Neural cell (in vitro differentiated cells): ENCODE measurements at regions not wholly inside any gene's neighbourhood (a gene's known extent, or its start where the extent isn't known, plus 50 kb on each side); places are given as distances from the start of the nearest gene placed in this dataset.

Source experiments
- H2AFZ ChIP-seq: fragments of 200-600, 300-800 bp; sonication (generic), shearing (Covaris generic); 2 replicates; pipeline ENCODE4 v1.6.0; 2014; ENCODE audit warnings: low read depth, mild to moderate bottlenecking, antibody characterized with exemption, low read length, moderate library complexity
- H3F3A ChIP-seq: fragments of 200-600 bp; shearing (Covaris generic); 2 replicates; pipeline ENCODE4 v1.6.1; 2016; ENCODE audit warnings: mild to moderate bottlenecking, moderate library complexity, mixed read lengths, antibody characterized with exemption, low read length; ENCODE audit not compliant: insufficient read depth, poor library complexity, severe bottlenecking
- H3K27ac ChIP-seq: fragments of 200-600, 300-800 bp; sonication (generic), shearing (Covaris generic); 2 replicates; pipeline ENCODE4 v1.5.1; 2014; ENCODE audit warnings: mild to moderate bottlenecking, low read length, moderate library complexity
- H3K27me3 ChIP-seq: fragments of 300-800, 200-600 bp; sonication (generic), shearing (Covaris generic); 2 replicates; pipeline ENCODE4 v1.6.0; 2014; ENCODE audit warnings: mild to moderate bottlenecking, low read depth, low read length, moderate library complexity; ENCODE audit not compliant: insufficient read depth
- H3K36me3 ChIP-seq: fragments of 300-800, 200-600 bp; sonication (generic), shearing (Covaris generic); 2 replicates; pipeline ENCODE4 v1.5.1; 2014; ENCODE audit warnings: mild to moderate bottlenecking, antibody characterized with exemption, low read length, moderate library complexity; ENCODE audit not compliant: insufficient read depth
- H3K4me2 ChIP-seq: fragments of 300-800, 200-600 bp; sonication (generic), shearing (Covaris generic); 2 replicates; pipeline ENCODE4 v1.6.0; 2014; ENCODE audit warnings: mild to moderate bottlenecking, low read length
- H3K4me3 ChIP-seq: fragments of 300-800, 200-600 bp; sonication (generic), shearing (Covaris generic); 2 replicates; pipeline ENCODE4 v1.5.1; 2014; ENCODE audit warnings: mild to moderate bottlenecking, low read length, moderate library complexity
- H3K79me2 ChIP-seq: fragments of 200-600 bp; shearing (Covaris generic); replicated peaks from 2 replicates; pipeline ENCODE4 v1.6.0; 2014; ENCODE audit warnings: mild to moderate bottlenecking, low read length, moderate library complexity; ENCODE audit not compliant: insufficient read depth
- H3K9ac ChIP-seq: fragments of 300-800, 200-600 bp; sonication (generic), shearing (Covaris generic); 2 replicates; pipeline ENCODE4 v1.6.1; 2016; ENCODE audit warnings: mild to moderate bottlenecking, low read length, mixed read lengths
- H3K9me2 ChIP-seq: fragments of 200-600 bp; shearing (Covaris generic); 2 replicates; pipeline ENCODE4 v1.6.1; 2016; ENCODE audit warnings: mild to moderate bottlenecking, low read length, mixed read lengths; ENCODE audit not compliant: insufficient read depth
- H3K9me3 ChIP-seq: fragments of 200-600, 300-800 bp; sonication (generic), shearing (Covaris generic); 2 replicates; pipeline ENCODE4 v1.6.1; 2016; ENCODE audit warnings: mild to moderate bottlenecking, mixed run types, low read length, moderate library complexity, mixed read lengths
- H4K20me1 ChIP-seq: fragments of 200-600 bp; shearing (Covaris generic); 2 replicates; pipeline ENCODE4 v1.6.1; 2016; ENCODE audit warnings: mild to moderate bottlenecking, mixed run types; ENCODE audit not compliant: insufficient read depth
- MXI1 ChIP-seq: fragments of 450-650 bp; conservative IDR thresholded peaks from 2 replicates; pipeline ENCODE4 v1.6.1; 2014; ENCODE audit warnings: antibody characterized with exemption, mild to moderate bottlenecking; ENCODE audit not compliant: poor library complexity, severe bottlenecking
- POLR2AphosphoS5 ChIP-seq: IDR thresholded peaks from 2 replicates; pipeline ENCODE4 v1.6.1; 2012
- RAD21 ChIP-seq: fragments of 450-650 bp; conservative IDR thresholded peaks from 2 replicates; pipeline ENCODE4 v1.6.1; 2014; ENCODE audit warnings: antibody characterized with exemption, mild to moderate bottlenecking, moderate library complexity
- SMC3 ChIP-seq: fragments of 450-650 bp; conservative IDR thresholded peaks from 2 replicates; pipeline ENCODE4 v1.6.1; 2014; ENCODE audit warnings: antibody characterized with exemption, mild to moderate bottlenecking, moderate library complexity; ENCODE audit not compliant: poor library complexity
- TAF1 ChIP-seq: IDR thresholded peaks from 2 replicates; pipeline ENCODE4 v1.6.1; 2012; ENCODE audit warnings: low read depth
- TF ChIP-seq, protein P1 (sequence below): fragments of 450-650 bp; IDR thresholded peaks from 2 replicates; pipeline ENCODE4 v1.5.1; 2014; ENCODE audit warnings: antibody characterized with exemption, mild to moderate bottlenecking, moderate library complexity; ENCODE audit not compliant: poor library complexity, severe bottlenecking
- TF ChIP-seq, protein P2 (sequence below): IDR thresholded peaks from 2 replicates; pipeline ENCODE4 v1.6.1; 2012; ENCODE audit warnings: borderline replicate concordance

DNA sequence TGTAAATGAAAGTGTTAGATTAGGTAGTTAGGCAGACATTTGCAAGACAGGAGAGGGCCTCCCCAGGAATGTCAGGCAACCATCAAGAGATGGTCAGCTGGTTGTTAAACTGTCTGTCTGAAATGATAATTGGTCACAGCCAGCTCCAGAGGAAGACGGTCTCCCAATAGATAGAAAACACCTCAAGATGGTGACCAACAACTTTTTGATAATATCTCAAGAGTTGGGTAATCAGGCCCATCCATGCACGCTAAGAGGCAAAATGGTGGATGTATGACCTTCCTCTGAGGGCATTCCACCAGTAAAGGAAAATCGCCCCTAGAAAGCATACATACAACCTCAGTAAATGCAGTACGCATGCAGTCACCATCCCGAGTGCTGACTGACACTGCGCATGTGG, 118.2 kb downstream of the MAP3K21 start:
- Histone ChIP-seq H3K79me2 (no peaks in the 10 kb centered on the region), H3F3A (no peaks in the 10 kb centered on the region), H3K27ac (no peak overlapping the region), H3K4me2 (no peak overlapping the region), H3K9me3 (no peaks in the 10 kb centered on the region), H3K36me3 (no peaks in the 10 kb centered on the region), H3K9ac (no peak overlapping the region), H4K20me1 (no peaks in the 10 kb centered on the region), H3K27me3 (no peaks in the 10 kb centered on the region), H3K4me3 (no peak overlapping the region), H3K9me2 (no peaks in the 10 kb centered on the region), H2AFZ (no peak overlapping the region)
- TF ChIP-seq RAD21 = no peak
- TF ChIP-seq, protein P1, sequence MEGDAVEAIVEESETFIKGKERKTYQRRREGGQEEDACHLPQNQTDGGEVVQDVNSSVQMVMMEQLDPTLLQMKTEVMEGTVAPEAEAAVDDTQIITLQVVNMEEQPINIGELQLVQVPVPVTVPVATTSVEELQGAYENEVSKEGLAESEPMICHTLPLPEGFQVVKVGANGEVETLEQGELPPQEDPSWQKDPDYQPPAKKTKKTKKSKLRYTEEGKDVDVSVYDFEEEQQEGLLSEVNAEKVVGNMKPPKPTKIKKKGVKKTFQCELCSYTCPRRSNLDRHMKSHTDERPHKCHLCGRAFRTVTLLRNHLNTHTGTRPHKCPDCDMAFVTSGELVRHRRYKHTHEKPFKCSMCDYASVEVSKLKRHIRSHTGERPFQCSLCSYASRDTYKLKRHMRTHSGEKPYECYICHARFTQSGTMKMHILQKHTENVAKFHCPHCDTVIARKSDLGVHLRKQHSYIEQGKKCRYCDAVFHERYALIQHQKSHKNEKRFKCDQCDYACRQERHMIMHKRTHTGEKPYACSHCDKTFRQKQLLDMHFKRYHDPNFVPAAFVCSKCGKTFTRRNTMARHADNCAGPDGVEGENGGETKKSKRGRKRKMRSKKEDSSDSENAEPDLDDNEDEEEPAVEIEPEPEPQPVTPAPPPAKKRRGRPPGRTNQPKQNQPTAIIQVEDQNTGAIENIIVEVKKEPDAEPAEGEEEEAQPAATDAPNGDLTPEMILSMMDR = no peak
- no peak for TF ChIP-seq MXI1

DNA sequence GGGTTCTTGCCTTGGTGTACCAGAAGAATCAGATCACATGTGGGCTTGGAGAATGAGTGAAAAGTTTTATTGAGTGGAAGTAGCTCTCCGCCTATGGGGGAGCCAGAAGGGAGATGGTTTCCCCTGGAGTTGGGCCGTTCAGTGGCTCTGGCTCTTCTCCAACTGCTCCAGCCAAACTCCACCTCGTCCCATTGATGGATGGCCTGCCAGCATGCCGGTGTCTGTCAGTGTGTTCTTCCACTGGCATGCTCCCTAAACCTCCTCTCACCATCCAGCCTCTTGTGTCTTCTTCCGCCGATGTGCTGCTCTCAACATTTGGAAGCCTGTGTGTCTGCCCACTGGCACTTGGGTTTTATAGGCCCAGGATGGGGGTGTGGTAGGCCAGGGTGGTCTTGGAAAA, 119.4 kb downstream of the MAP3K21 start:
- H3F3A ChIP-seq = no peaks in the 10 kb centered on the region
- H3K4me3 ChIP-seq = no peak overlapping the region
- H4K20me1 ChIP-seq = no peaks in the 10 kb centered on the region
- no peak overlapping the region for H3K9ac ChIP-seq
- no peaks in the 10 kb centered on the region for H3K9me2 ChIP-seq
- no peaks in the 10 kb centered on the region for H3K79me2 ChIP-seq
- TF ChIP-seq, protein P2, sequence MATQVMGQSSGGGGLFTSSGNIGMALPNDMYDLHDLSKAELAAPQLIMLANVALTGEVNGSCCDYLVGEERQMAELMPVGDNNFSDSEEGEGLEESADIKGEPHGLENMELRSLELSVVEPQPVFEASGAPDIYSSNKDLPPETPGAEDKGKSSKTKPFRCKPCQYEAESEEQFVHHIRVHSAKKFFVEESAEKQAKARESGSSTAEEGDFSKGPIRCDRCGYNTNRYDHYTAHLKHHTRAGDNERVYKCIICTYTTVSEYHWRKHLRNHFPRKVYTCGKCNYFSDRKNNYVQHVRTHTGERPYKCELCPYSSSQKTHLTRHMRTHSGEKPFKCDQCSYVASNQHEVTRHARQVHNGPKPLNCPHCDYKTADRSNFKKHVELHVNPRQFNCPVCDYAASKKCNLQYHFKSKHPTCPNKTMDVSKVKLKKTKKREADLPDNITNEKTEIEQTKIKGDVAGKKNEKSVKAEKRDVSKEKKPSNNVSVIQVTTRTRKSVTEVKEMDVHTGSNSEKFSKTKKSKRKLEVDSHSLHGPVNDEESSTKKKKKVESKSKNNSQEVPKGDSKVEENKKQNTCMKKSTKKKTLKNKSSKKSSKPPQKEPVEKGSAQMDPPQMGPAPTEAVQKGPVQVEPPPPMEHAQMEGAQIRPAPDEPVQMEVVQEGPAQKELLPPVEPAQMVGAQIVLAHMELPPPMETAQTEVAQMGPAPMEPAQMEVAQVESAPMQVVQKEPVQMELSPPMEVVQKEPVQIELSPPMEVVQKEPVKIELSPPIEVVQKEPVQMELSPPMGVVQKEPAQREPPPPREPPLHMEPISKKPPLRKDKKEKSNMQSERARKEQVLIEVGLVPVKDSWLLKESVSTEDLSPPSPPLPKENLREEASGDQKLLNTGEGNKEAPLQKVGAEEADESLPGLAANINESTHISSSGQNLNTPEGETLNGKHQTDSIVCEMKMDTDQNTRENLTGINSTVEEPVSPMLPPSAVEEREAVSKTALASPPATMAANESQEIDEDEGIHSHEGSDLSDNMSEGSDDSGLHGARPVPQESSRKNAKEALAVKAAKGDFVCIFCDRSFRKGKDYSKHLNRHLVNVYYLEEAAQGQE = no peak
- TF ChIP-seq, protein P1 = no peak
- TF ChIP-seq POLR2AphosphoS5 = no peak
- no peak for TF ChIP-seq RAD21
- TF ChIP-seq MXI1 = no peak
- TF ChIP-seq TAF1 = no peak
- TF ChIP-seq SMC3 = no peak
- H3K9me3 ChIP-seq = no peaks in the 10 kb centered on the region
- no peaks in the 10 kb centered on the region for H3K36me3 ChIP-seq
- no peaks in the 10 kb centered on the region for H3K27me3 ChIP-seq
- no peak overlapping the region for H3K27ac ChIP-seq
- no peak overlapping the region for H2AFZ ChIP-seq
- H3K4me2 ChIP-seq = no peak overlapping the region
